ENCODE measurements at regions not wholly inside any gene's neighbourhood (a gene's known extent, or its start where the extent isn't known, plus 50 kb on each side); places are given as distances from the start of the nearest gene placed in this dataset.
"Not testable (repeated sequence)": the region's sequence is repeated elsewhere in the genome, so short reads cannot be mapped to it uniquely, and the experiment has no call there.

GRCh38 chr12:77253321-77253720 lies 188.0 kb upstream of the E2F7 start:
- DNase-seq, result no peak

- DNase-seq, result no peak
These were observed 186.4 kb upstream of the E2F7 start for GRCh38 chr12:77251799-77252198.

GRCh38 chr12:77249892-77250291 lies 184.5 kb upstream of the E2F7 start:
- peak in 1 of 2 experiments; percentile 3 for DNase-seq

- DNase-seq, result no peak
These were observed 182.7 kb upstream of the E2F7 start for GRCh38 chr12:77248036-77248435.

GRCh38 chr12:77247542-77247941 lies 182.2 kb upstream of the E2F7 start:
- DNase-seq, result no peak

GRCh38 chr12:77243345-77243744 lies 178.0 kb upstream of the E2F7 start:
- DNase-seq, result no peak

GRCh38 chr12:77239617-77240016 lies 174.2 kb upstream of the E2F7 start:
- DNase-seq, result no peak

- DNase-seq, result no peak
These were observed 173.0 kb upstream of the E2F7 start for GRCh38 chr12:77238335-77238734.

GRCh38 chr12:77237896-77238295 lies 172.5 kb upstream of the E2F7 start:
- no peak for DNase-seq

- DNase-seq, result no peak
These were observed 170.7 kb upstream of the E2F7 start for GRCh38 chr12:77236066-77236465.

GRCh38 chr12:77232045-77232444 lies 166.7 kb upstream of the E2F7 start:
- no peak for DNase-seq

- DNase-seq, result no peak
These were observed 166.1 kb upstream of the E2F7 start for GRCh38 chr12:77231501-77231918.

- DNase-seq, result no peak
These were observed 164.5 kb upstream of the E2F7 start for GRCh38 chr12:77229640-77230442.

- no peak for DNase-seq
These were observed 163.0 kb upstream of the E2F7 start for GRCh38 chr12:77228376-77228775.

GRCh38 chr12:77226368-77226767 lies 161.0 kb upstream of the E2F7 start:
- DNase-seq, result no peak

GRCh38 chr12:77225373-77225772 lies 160.0 kb upstream of the E2F7 start:
- no peak for DNase-seq

- no peak for DNase-seq
These were observed 159.0 kb upstream of the E2F7 start for GRCh38 chr12:77224346-77224745.

- no peak for DNase-seq
These were observed 157.0 kb upstream of the E2F7 start for GRCh38 chr12:77222336-77222735.

GRCh38 chr12:77220586-77220985 lies 155.2 kb upstream of the E2F7 start:
- no peak for DNase-seq

- no peak for DNase-seq
These were observed 152.9 kb upstream of the E2F7 start for GRCh38 chr12:77218278-77218677.

GRCh38 chr12:77216136-77216535 lies 150.8 kb upstream of the E2F7 start:
- not testable (repeated sequence) for DNase-seq

- DNase-seq, result no peak
These were observed 148.8 kb upstream of the E2F7 start for GRCh38 chr12:77214136-77214535.

GRCh38 chr12:77213319-77213718 lies 147.9 kb upstream of the E2F7 start:
- DNase-seq, result no peak

GRCh38 chr12:77210724-77211123 lies 145.4 kb upstream of the E2F7 start:
- no peak for DNase-seq

GRCh38 chr12:77204083-77204482 lies 138.7 kb upstream of the E2F7 start:
- no peak for DNase-seq
